Suprapubic skin (tissue), 4 donors: ENCODE measurements at regions not wholly inside any gene's neighbourhood (a gene's known extent, or its start where the extent isn't known, plus 50 kb on each side); places are given as distances from the start of the nearest gene placed in this dataset.
A peak's percentile ranks its signal among the peaks of the same experiment; 100 is the strongest.

Experiments
- DNase-seq, 2 donors: peaks; one replicate each; pipeline ENCODE4 v3.0.0-alpha.2; 2019; ENCODE audit warnings: low spot score in 2 of 2
- H3K27ac ChIP-seq: fragments of 200-600 bp; sonication (generic); one replicate; pipeline ENCODE4 v1.5.1; 2019
- H3K27me3 ChIP-seq: fragments of 200-600 bp; sonication (generic); one replicate; pipeline ENCODE4 v1.5.1; 2019
- H3K36me3 ChIP-seq: fragments of 200-600 bp; sonication (generic); one replicate; pipeline ENCODE4 v1.5.1; 2019
- H3K4me1 ChIP-seq: fragments of 200-600 bp; sonication (generic); one replicate; pipeline ENCODE4 v1.5.1; 2019
- H3K4me3 ChIP-seq: fragments of 200-600 bp; sonication (generic); one replicate; pipeline ENCODE4 v1.5.1; 2019; ENCODE audit warnings: mild to moderate bottlenecking
- H3K9me3 ChIP-seq: fragments of 200-600 bp; sonication (generic); one replicate; pipeline ENCODE4 v1.5.1; 2019
- CTCF ChIP-seq, 2 donors: fragments of 200-600 bp in 1 of 2; fragments of 450-650 bp in 1 of 2; sonication (generic) in 1 of 2; IDR thresholded peaks; one replicate each; pipeline ENCODE4 v1.5.1; 2016 to 2019; ENCODE audit warnings: antibody characterized with exemption in 2 of 2, mild to moderate bottlenecking in 1 of 2, moderate library complexity in 1 of 2
- EP300 ChIP-seq: sonication (generic); formaldehyde crosslinking; IDR thresholded peaks from one replicate; pipeline ENCODE4 v1.6.1; 2017; ENCODE audit warnings: antibody characterized with exemption
- POLR2A ChIP-seq, 2 donors: fragments of 450-650 bp; IDR thresholded peaks; one replicate each; pipeline ENCODE4 v1.6.1; 2017; ENCODE audit warnings: antibody characterized with exemption in 2 of 2, mild to moderate bottlenecking in 2 of 2, moderate library complexity in 2 of 2
- POLR2AphosphoS5 ChIP-seq, 3 donors: sonication (generic); formaldehyde crosslinking; IDR thresholded peaks; one replicate each; pipeline ENCODE4 v1.6.1; 2017; ENCODE audit warnings: antibody characterized with exemption in 3 of 3
- WGBS: methylation state at CpG from one replicate; pipeline ENCODE4 v1.1.5; 2018; 5-methylcytosine and 5-hydroxymethylcytosine counted together

GRCh38 chr14:95431199-95432143 lies 85.0 kb downstream of the SYNE3 start:
- DNase-seq, result peak in 1 of 2 donors; percentile 65
- Histone ChIP-seq H3K4me3 (no peak overlapping the region), H3K36me3 (peaks cover 66% of the 10 kb centered on the region), H3K9me3 (no peaks in the 10 kb centered on the region), H3K4me1 (peaks cover 4% of the 10 kb centered on the region), H3K27ac (no peak overlapping the region), H3K27me3 (no peaks in the 10 kb centered on the region)
- WGBS, result 87% methylated on average over 13 of the region's 17 CpGs
- TF ChIP-seq POLR2AphosphoS5 (IDR thresholded peaks at IDR 0.05), result no peak
- no peak for TF ChIP-seq EP300
- no peak for TF ChIP-seq POLR2A (IDR thresholded peaks at IDR 0.05)
- peak in 1 of 2 donors; percentile 35 for TF ChIP-seq CTCF (IDR thresholded peaks at IDR 0.05)

- no peak overlapping the region for H3K27ac ChIP-seq
- no peak for TF ChIP-seq EP300
- no peak for TF ChIP-seq CTCF (IDR thresholded peaks at IDR 0.05)
- no peak for TF ChIP-seq POLR2AphosphoS5 (IDR thresholded peaks at IDR 0.05)
- no peak for TF ChIP-seq POLR2A (IDR thresholded peaks at IDR 0.05)
- no peak overlapping the region for H3K4me3 ChIP-seq
- H3K36me3 ChIP-seq, result peaks cover 40% of the 10 kb centered on the region
- WGBS, result 53% methylated on average over 4 of the region's 4 CpGs
- H3K27me3 ChIP-seq, result no peaks in the 10 kb centered on the region
- peaks cover 4% of the 10 kb centered on the region for H3K4me1 ChIP-seq
- H3K9me3 ChIP-seq, result no peaks in the 10 kb centered on the region
- no peak for DNase-seq
Observed at GRCh38 chr14:95428557-95428956, 87.9 kb downstream of the SYNE3 start.

- no peak for DNase-seq
- Histone ChIP-seq H3K36me3 (peaks cover 29% of the 10 kb centered on the region), H3K27me3 (no peaks in the 10 kb centered on the region), H3K27ac (no peak overlapping the region), H3K4me1 (no peaks in the 10 kb centered on the region), H3K4me3 (no peak overlapping the region), H3K9me3 (no peaks in the 10 kb centered on the region)
- WGBS, result 95% methylated on average over 6 of the region's 6 CpGs
- TF ChIP-seq CTCF (IDR thresholded peaks at IDR 0.05) (no peak), POLR2A (IDR thresholded peaks at IDR 0.05) (no peak), POLR2AphosphoS5 (IDR thresholded peaks at IDR 0.05) (no peak), EP300 (no peak)
Observed at GRCh38 chr14:95426116-95426475, 90.4 kb downstream of the SYNE3 start.

- H3K9me3 ChIP-seq, result no peaks in the 10 kb centered on the region
- WGBS, result 92% methylated on average over 9 of the region's 9 CpGs
- no peak overlapping the region for H3K4me3 ChIP-seq
- H3K27ac ChIP-seq, result no peak overlapping the region
- peaks cover 31% of the 10 kb centered on the region for H3K36me3 ChIP-seq
- no peaks in the 10 kb centered on the region for H3K27me3 ChIP-seq
- DNase-seq, result no peak
- TF ChIP-seq EP300, result no peak
- TF ChIP-seq POLR2A (IDR thresholded peaks at IDR 0.05), result no peak
- TF ChIP-seq CTCF (IDR thresholded peaks at IDR 0.05), result no peak
- no peak for TF ChIP-seq POLR2AphosphoS5 (IDR thresholded peaks at IDR 0.05)
- H3K4me1 ChIP-seq, result no peaks in the 10 kb centered on the region
Observed at GRCh38 chr14:95425369-95426115, 90.9 kb downstream of the SYNE3 start.

GRCh38 chr14:95424529-95424928 lies 91.9 kb downstream of the SYNE3 start:
- Histone ChIP-seq H3K9me3 (no peaks in the 10 kb centered on the region), H3K36me3 (peaks cover 33% of the 10 kb centered on the region), H3K4me1 (no peaks in the 10 kb centered on the region), H3K27me3 (no peaks in the 10 kb centered on the region), H3K27ac (no peak overlapping the region), H3K4me3 (no peak overlapping the region)
- 97% methylated on average over 5 of the region's 5 CpGs for WGBS
- TF ChIP-seq POLR2AphosphoS5 (IDR thresholded peaks at IDR 0.05), result no peak
- no peak for TF ChIP-seq CTCF (IDR thresholded peaks at IDR 0.05)
- TF ChIP-seq EP300, result no peak
- TF ChIP-seq POLR2A (IDR thresholded peaks at IDR 0.05), result no peak
- DNase-seq, result no peak
